C4-2B (cell line): ENCODE measurements at regions not wholly inside any gene's neighbourhood (a gene's known extent, or its start where the extent isn't known, plus 50 kb on each side); places are given as distances from the start of the nearest gene placed in this dataset.
"Not testable (repeated sequence)": the region's sequence is repeated elsewhere in the genome, so short reads cannot be mapped to it uniquely, and the experiment has no call there.

Experiments
- H3K27ac ChIP-seq: fragments of 450-650 bp; 2 replicates; pipeline ENCODE4 v1.5.1; 2017
- CTCF ChIP-seq: fragments of 450-650 bp; conservative IDR thresholded peaks from 2 replicates; pipeline ENCODE4 v1.5.1; 2017; ENCODE audit warnings: mild to moderate bottlenecking
- ZFX ChIP-seq: fragments of 450-650 bp; IDR thresholded peaks from 2 replicates; pipeline ENCODE4 v1.6.1; 2017

- no peak overlapping the region for H3K27ac ChIP-seq
- TF ChIP-seq CTCF = no peak
- TF ChIP-seq ZFX = no peak
Measured at GRCh38 chr5:124824637-124825158, 78.3 kb upstream of the ZNF608 start.

GRCh38 chr5:124825250-124825982, 79.0 kb upstream of the ZNF608 start:
- no peak for TF ChIP-seq ZFX
- TF ChIP-seq CTCF = no peak
- no peak overlapping the region for H3K27ac ChIP-seq

GRCh38 chr5:124825983-124826337, 79.5 kb upstream of the ZNF608 start:
- TF ChIP-seq CTCF (no peak), ZFX (no peak)
- no peak overlapping the region for H3K27ac ChIP-seq

- no peak overlapping the region for H3K27ac ChIP-seq
- TF ChIP-seq CTCF = no peak
- TF ChIP-seq ZFX = no peak
Measured at GRCh38 chr5:124828731-124829234, 82.3 kb upstream of the ZNF608 start.

GRCh38 chr5:124831687-124832240, 85.3 kb upstream of the ZNF608 start:
- TF ChIP-seq ZFX (no peak), CTCF (no peak)
- H3K27ac ChIP-seq = no peak overlapping the region

GRCh38 chr5:124832510-124832909, 86.1 kb upstream of the ZNF608 start:
- no peak overlapping the region for H3K27ac ChIP-seq
- TF ChIP-seq CTCF (no peak), ZFX (no peak)

GRCh38 chr5:124836314-124836713, 89.9 kb upstream of the ZNF608 start:
- H3K27ac ChIP-seq = not testable (repeated sequence)
